ENCODE measurements at regions not wholly inside any gene's neighbourhood (a gene's known extent, or its start where the extent isn't known, plus 50 kb on each side); places are given as distances from the start of the nearest gene placed in this dataset.

- no peak for TF ChIP-seq REST (IDR thresholded peaks at IDR 0.05; ENCODE audit: low read depth)
- TF ChIP-seq TCF7L2 (IDR thresholded peaks at IDR 0.05; ENCODE audit: borderline replicate concordance, extremely low read depth, insufficient read depth, insufficient read length), result no peak
Observed at GRCh38 chr1:38381256-38381655, 334.7 kb upstream of the POU3F1 start.
